ENCODE measurements at regions not wholly inside any gene's neighbourhood (a gene's known extent, or its start where the extent isn't known, plus 50 kb on each side); places are given as distances from the start of the nearest gene placed in this dataset.
"Not testable (repeated sequence)": the region's sequence is repeated elsewhere in the genome, so short reads cannot be mapped to it uniquely, and the experiment has no call there.

DNA sequence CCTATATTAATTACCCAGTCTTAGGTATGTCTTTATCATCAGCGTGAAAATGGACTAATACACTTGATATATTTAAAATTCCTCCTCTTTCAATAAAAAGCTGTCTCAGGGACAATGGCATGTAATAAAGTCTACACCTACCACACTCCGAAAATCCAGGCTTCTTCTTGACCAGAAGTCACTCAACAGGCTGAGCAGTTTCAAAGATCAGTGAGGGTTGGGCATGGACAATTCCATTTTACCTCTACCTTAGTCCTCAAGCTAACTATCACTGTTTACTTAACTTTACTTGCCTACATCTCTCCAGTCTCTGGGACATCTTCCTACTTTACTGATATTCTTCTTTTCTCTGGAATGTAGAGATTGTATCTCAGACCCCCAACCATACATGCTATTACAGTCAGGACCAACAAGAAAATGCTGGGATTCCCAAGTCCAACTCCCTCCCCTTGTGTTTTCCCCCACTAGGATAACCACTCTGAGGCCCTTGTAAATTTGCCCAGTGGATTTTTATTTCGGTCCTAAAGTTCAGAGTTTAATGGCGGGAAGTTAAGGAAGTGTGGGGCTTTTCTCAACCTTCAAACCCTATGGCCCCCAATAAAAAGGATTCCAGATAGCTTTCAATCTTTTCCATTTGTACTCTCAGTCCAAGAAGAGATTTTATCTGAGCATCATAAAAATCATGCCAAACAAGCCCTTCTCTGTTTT, 137.1 kb upstream of the TSC22D2 start:
- DNase-seq (ENCODE audit: low read depth), result no peak
- POLR2A ChIA-PET, result no interaction called here

DNA sequence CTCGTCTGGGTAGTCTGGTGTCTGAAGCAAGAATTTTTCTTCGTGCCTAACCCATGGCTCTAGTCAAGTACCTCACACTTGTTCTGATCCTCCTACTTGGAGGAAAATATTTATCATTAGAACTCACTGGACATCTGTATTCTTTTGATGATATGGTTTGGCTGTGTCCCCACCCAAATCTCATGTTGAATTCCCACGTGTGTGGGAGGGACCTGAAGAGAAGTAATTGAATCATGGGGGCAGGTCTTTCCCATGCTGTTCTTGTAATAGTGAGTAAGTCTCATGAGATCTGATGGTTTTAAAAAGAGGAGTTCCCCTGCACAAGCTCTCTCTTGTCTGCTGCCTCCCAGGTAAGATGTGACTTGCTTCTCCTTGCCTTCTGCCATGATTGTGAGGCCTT, 137.7 kb upstream of the TSC22D2 start:
- DNase-seq (ENCODE audit: low read depth); H3K4me3 ChIP-seq (ENCODE audit: low read depth, low read length); POLR2A ChIA-PET; H3K27me3 ChIP-seq (ENCODE audit: control insufficient read depth, insufficient read depth, low read length); H3K36me3 ChIP-seq (ENCODE audit: control insufficient read depth, insufficient read depth, low read length): not testable (repeated sequence)
- CTCF ChIA-PET, result interaction anchor here (0.9 to 1.4 kb wide), 2 partner anchors 16 to 159 kb away, joined by 3 read pairs; no protein-coding TSS in a partner anchor

More for the DNA sequence above, 137.1 kb upstream of the TSC22D2 start:
- no peak overlapping the region for H3K4me3 ChIP-seq (ENCODE audit: low read depth, low read length)
- no peaks in the 10 kb centered on the region for H3K36me3 ChIP-seq (ENCODE audit: control insufficient read depth, insufficient read depth, low read length)
- CTCF ChIA-PET, result interaction anchor here (0.9 to 1.4 kb wide), 2 partner anchors 15 to 158 kb away, joined by 3 read pairs; no protein-coding TSS in a partner anchor
- no peaks in the 10 kb centered on the region for H3K27me3 ChIP-seq (ENCODE audit: control insufficient read depth, insufficient read depth, low read length)
- no peak for TF ChIP-seq CTCF (IDR thresholded peaks at IDR 0.05; ENCODE audit: insufficient read depth, low read depth, low read length)

DNA sequence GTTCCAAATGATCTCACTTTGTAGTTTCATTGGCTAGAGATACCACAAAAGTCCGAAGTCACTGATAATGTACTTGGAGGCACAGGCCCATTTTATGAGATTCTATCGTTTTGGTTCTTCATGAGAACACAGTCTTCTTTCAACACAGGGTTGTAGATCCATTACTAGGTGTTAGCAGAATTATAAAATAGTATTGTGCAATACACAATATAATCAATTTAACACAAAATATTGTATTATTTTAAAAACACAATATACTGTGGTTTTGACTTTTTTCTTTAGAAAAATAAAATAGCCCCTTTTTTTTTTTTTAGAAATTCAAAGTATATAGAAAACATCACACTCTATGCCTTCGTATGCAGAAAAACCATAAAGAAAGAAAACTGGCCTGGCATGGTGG, 138.6 kb upstream of the TSC22D2 start:
- POLR2A ChIA-PET, result no interaction called here
- no peak for TF ChIP-seq CTCF (IDR thresholded peaks at IDR 0.05; ENCODE audit: insufficient read depth, low read depth, low read length)

GRCh38 chr3:150268426-150269391, 139.4 kb upstream of the TSC22D2 start:
- Histone ChIP-seq H3K4me3 (ENCODE audit: low read depth, low read length) (no peak overlapping the region), H3K27me3 (ENCODE audit: control insufficient read depth, insufficient read depth, low read length) (no peaks in the 10 kb centered on the region), H3K36me3 (ENCODE audit: control insufficient read depth, insufficient read depth, low read length) (no peaks in the 10 kb centered on the region)
- CTCF ChIA-PET, result interaction anchor here (1.0 kb wide), 1 partner anchor 32 kb away, joined by 3 read pairs; no protein-coding TSS in a partner anchor
- no peak for TF ChIP-seq CTCF (IDR thresholded peaks at IDR 0.05; ENCODE audit: insufficient read depth, low read depth, low read length)
- no peak for DNase-seq (ENCODE audit: low read depth)
- POLR2A ChIA-PET, result no interaction called here

More for the DNA sequence above, 138.6 kb upstream of the TSC22D2 start:
- CTCF ChIA-PET, result interaction anchor here (1.0 kb wide), 1 partner anchor 33 kb away, joined by 3 read pairs; no protein-coding TSS in a partner anchor
- no peak for DNase-seq (ENCODE audit: low read depth)
- Histone ChIP-seq H3K27me3 (ENCODE audit: control insufficient read depth, insufficient read depth, low read length) (no peaks in the 10 kb centered on the region), H3K36me3 (ENCODE audit: control insufficient read depth, insufficient read depth, low read length) (no peaks in the 10 kb centered on the region), H3K4me3 (ENCODE audit: low read depth, low read length) (no peak overlapping the region)

DNA sequence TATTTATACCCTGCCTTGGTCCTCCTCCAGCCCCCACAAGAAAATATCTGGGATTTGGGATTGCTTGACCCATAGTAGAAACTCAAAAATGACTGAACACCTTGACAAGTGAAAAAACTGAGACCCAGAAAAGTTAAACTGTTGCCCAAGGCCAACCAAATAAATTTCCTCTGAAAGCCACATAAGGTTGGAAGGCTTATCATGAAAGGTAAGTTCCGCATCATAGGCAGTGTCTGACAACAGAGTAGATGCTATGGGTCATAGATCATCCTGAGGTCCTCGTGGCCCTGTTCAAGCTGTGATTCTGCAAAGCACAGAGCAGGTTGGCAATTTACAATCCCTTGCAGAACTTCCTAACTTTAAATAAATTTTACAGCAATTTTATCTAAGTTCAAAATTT, 140.8 kb upstream of the TSC22D2 start:
- ChIA-PET POLR2A (no interaction called here), CTCF (no interaction called here)
- Histone ChIP-seq H3K4me3 (ENCODE audit: low read depth, low read length) (no peak overlapping the region), H3K27me3 (ENCODE audit: control insufficient read depth, insufficient read depth, low read length) (no peaks in the 10 kb centered on the region), H3K36me3 (ENCODE audit: control insufficient read depth, insufficient read depth, low read length) (no peaks in the 10 kb centered on the region)
- no peak for TF ChIP-seq CTCF (IDR thresholded peaks at IDR 0.05; ENCODE audit: insufficient read depth, low read depth, low read length)
- DNase-seq (ENCODE audit: low read depth), result no peak
